GM18505 (cell line): ENCODE measurements at regions not wholly inside any gene's neighbourhood (a gene's known extent, or its start where the extent isn't known, plus 50 kb on each side); places are given as distances from the start of the nearest gene placed in this dataset.

Experiments
- ATAC-seq: cut with Tn5 transposase; IDR thresholded peaks from one replicate; pipeline ENCODE4 v1.9.1; 2021; ENCODE audit not compliant: unreplicated experiment
- POLR2A ChIP-seq: IDR thresholded peaks from 4 replicates; pipeline ENCODE4 v1.6.1; 2011; ENCODE audit warnings: borderline replicate concordance; ENCODE audit not compliant: insufficient read depth, insufficient read length; ENCODE audit errors: extremely low read depth

DNA sequence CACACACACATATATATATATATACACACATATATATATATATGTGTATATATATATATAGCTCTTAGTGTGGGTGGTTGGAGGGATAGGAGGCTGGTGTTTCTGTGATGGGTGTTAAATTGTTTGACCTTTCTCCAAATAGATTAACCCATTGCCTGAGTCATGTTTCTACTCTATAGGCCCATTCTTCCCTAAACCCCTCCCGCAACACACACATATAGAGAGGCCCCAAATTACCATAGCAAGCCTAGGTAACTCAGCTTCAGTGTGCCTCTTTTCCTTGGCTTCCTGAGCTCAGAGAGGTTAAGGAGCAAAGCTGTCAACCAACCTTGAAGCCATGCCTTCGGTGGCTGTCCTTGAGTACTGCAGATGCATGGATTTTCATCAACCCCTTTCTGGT lies 98.7 kb upstream of the ADO start:
- no peak for TF ChIP-seq POLR2A
- no peak for ATAC-seq

DNA sequence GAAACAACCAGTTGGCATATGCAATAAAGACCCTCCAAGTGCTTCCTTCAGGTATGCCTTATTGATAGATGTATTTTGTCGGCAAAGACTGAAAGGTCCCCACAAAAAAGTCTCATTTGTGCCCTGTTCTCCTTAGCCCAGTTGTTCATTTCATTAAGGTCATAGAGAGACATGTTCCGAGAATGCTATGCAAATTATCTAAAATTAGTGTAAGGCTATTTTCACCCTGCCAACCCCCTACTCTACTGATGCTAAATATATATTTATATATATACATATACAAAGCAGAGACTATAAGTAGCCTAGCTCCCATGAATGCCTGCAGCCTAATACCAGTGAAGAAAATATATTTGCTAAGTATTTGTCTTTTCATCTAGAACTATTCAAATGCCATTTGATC lies 96.7 kb upstream of the ADO start:
- peak; percentile 71 for ATAC-seq

DNA sequence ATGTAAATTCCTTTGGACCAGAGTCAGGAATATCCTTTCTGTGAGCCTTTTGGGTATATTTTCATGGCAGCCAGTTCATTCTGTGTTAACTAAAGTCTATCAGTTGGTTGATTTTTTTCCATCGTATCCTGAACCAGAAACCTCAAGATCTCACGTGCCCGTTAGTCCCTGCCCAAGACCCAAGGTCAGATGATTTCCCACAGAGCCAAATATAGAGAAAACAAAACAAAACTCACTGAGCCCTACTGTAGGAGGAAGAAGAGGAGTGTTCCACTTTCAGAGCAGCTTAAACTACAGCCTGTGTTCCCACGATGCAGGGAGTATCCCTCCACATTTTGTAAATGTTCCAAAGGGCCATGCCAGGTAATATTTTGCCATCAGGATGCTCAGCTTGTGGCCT lies 96.0 kb upstream of the ADO start:
- ATAC-seq, result peak; percentile 58

More for the DNA sequence above, 96.7 kb upstream of the ADO start:
- no peak for TF ChIP-seq POLR2A

DNA sequence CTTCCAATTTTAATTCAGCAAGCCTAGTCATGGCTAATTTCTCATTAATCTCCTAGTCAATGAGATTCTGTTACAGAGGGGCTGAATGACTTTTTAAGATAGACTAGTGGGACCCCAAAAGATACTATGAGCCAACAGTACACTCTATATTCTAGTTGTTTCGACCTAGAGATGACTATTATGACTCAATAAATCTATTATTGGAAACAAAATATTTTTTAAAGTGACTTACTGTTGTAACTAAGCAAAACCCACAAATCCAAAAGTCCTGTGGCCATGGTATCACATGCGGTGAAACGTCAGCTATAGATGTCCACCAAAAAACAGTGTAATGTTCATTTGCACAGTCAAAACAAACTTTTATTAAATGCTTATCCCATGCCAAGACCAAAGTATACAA lies 95.3 kb upstream of the ADO start:
- no peak for TF ChIP-seq POLR2A
- no peak for ATAC-seq

More for the DNA sequence above, 96.0 kb upstream of the ADO start:
- no peak for TF ChIP-seq POLR2A

DNA sequence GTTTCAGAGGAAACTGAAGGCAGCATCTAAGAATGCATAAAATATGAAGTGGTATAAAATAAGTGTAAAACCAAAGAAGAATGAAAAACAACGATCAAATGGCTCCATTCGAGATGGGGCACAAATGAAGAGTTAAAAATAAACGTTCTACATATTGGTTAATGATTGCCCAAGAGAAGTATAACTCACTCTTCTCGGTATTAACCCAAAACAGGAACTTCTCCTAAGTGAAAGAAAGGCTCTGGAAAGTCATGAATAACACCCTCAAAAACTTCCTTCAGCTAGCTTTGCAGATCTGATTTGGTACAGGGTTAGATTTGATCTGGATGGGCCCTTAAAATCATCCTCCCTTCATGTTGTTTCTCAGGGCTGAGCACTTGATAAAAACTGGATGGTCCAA lies 94.3 kb upstream of the ADO start:
- TF ChIP-seq POLR2A, result no peak
- ATAC-seq, result no peak

DNA sequence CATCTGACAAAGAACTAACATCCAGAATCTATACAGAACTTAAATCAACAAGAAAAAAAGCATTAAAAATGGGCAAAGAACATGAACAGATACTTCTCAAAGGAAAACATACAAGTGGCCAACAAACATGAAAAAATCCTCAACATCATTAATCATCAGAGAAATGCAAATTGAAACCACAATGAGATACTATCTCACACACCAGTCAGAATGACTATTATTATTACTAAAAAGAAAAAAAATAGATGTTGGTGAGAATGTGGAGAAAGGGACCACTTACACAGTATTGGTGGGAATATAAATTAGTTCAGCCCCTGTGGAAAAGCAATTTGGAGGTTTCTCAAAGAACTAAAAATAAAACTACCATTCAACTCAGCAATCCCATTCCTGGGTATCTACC lies 89.1 kb upstream of the ADO start:
- no peak for TF ChIP-seq POLR2A
- ATAC-seq, result no peak

DNA sequence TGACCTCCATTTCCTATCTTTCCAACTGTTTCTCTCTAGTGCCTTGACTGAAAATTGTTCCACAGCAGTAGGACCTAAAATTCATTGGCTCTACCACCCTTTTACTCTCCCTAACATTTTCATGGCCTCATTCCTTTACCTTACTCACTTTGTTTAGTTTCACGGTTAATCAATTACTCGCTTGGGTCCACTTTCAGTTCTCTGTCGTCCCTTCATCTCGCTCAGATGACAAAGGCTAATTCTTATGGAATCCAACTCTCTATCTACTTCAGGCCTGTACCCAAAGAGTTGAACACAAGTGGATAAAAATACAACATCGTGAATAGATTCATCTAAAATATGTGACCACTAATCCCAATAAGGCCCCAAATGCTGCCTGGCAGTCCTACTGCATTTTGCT lies 85.9 kb upstream of the ADO start:
- no peak for TF ChIP-seq POLR2A
- ATAC-seq, result no peak

DNA sequence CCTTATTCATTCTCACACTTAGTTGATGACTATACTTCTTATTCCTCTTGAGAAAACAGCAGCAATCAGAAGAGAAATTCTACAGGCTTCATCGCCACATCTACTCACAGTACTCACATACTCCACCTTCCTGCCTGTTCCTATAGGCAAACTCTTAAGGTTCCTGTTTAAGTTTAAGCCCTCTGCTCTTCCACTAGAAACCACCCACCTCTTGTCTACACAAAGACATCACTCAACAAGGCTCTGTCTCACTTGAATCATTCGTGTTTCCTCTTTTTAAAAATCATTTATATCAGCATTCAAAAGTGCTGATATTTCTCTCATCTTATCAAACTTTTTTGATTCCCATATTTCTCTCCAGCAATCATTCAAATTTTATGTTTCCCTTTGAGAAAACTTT lies 85.5 kb upstream of the ADO start:
- TF ChIP-seq POLR2A, result no peak
- no peak for ATAC-seq

DNA sequence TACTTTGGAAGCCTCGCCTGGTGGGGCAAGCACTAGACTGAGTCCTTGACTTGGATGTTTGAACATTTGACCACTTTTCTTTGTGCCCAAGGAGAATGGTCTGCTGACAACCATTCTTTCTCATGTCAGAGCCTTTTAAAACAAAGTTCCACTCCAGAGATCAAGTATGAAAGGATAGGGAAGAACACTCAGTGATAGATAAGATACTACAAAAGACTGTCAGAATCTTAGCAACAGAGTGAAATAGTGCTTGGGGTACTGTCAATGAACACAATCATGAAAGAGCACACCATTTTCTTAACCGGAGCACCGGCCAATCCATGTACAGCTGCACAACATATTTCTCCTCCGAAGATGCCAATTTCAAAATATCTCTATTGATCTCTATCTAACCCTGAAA lies 82.8 kb upstream of the ADO start:
- ATAC-seq, result no peak
- TF ChIP-seq POLR2A, result no peak

DNA sequence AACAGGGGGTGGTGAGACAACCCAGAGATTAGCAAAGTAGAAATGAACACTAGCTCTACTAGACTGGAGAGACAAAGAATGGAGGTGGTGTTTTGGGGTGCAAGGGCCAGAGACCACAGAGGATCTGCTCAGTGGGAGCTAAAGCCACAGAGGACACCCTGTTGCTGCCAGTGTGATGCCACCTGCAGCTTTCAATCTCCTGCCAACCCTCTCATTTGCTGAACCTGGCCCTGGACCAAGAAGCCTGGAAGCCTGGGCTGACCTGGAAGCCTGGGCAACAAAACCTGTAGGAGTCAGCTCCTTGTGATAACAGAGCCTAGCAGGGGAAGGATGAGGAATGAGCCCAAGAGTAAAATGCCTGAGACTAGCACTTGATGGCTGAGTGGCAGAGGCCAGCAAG lies 81.1 kb upstream of the ADO start:
- no peak for ATAC-seq
- TF ChIP-seq POLR2A, result no peak

DNA sequence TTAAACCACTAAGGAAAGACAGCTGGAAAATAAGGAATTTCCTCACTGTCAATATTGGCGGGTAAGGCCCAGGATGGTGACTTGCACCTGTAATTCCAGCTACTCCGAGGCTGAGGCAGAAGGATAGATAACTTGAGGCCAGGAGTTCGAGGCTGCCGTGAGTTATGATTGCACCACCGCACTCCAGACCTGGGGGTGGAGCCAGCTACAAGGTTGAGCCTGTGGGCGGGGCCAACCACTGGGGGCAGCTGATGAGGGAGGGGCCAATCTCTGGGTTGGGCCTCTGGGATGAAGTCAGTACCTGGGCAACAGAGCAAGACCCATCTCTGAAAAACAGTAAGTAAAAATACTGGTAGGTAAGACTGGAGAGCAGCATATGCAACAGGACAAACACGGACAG lies 80.1 kb upstream of the ADO start:
- no peak for ATAC-seq
- TF ChIP-seq POLR2A, result no peak

DNA sequence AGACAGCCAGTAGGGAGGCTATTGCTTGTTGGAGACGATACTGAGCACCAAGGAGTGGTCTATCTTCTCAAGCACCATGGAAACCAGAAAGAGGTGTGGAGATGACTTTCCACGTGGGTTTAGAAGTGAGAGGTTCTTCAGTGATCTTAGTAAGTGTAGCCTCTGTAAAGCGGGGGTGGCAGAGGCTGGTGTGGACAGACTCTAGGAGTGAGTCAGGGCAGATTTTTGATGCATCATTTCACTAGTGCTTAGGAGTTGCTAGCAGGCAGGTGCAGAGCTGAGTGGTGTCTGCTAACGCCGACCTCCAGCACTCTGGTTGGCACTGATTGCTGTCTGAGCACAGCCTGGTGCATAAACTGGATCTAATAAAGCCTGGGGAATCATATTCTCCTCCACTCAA lies 78.4 kb upstream of the ADO start:
- no peak for TF ChIP-seq POLR2A
- peak; percentile 98 for ATAC-seq

DNA sequence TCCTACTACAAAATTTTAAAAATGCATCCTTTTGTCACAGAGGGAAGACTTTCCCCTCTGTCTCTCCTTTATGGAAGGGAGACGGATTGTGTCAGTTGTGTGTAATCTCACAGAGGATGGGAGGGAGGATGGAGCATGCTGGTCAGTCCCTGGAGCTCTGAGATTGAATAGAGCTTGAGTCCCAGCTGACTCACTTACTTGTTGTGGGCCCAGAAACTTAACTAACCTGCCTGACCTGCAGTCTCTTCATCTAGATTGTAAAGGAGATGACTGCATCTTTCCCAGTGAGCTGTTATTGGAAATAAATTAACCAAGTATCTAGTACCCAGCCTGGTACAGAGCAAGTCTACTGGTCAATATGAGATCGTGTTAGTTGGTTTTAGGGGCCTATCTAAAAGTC lies 77.9 kb upstream of the ADO start:
- ATAC-seq, result no peak
- no peak for TF ChIP-seq POLR2A

DNA sequence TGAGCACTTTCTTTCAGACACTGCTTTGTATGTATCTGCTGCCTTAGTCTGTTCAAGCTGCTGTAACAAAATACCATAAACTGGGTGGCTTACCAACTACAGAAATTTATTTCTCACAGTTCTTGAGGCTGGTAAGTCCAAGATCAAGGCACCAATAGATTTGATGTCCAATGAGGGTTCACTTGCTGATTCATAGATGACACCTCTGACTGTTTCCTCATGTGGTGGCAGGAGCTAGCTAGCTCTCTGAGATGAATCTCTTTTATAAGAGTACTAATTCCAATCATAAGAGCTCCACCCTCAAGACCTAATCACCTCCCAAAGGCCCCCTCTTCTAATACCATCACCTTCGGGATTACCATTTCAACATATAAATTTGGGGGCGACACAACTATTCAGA lies 76.6 kb upstream of the ADO start:
- no peak for ATAC-seq
- no peak for TF ChIP-seq POLR2A

DNA sequence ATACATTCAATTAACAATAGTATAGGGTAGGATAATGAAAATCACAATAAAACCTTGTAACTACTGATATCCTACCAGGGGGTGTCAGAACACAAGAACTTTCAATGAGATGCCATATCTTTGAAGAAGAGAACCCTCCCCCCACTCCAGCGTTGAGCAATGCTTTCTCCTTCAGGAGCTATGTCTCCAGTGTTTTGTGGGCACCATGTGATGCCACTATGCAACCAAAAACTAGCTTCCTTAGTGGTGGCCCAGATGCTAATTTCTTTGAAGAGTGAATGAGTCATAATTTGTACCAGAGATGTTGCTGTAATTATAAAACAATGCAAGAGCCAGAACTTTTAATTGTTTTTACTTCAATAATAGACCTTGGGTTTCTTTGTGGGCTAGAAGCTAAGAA lies 76.0 kb upstream of the ADO start:
- TF ChIP-seq POLR2A, result no peak
- no peak for ATAC-seq
